Esophagus squamous epithelium (tissue), 5 donors: ENCODE measurements at regions not wholly inside any gene's neighbourhood (a gene's known extent, or its start where the extent isn't known, plus 50 kb on each side); places are given as distances from the start of the nearest gene placed in this dataset.

Experiments used
- DNase-seq: peaks from one replicate; lab custom pipeline; 2025; lab: John Stamatoyannopoulos, UW
- H3K27ac ChIP-seq, 4 donors: fragments of 200-600 bp; sonication (generic); one replicate each; pipeline ENCODE4 v1.5.1; 2016 to 2019; ENCODE audit warnings: mild to moderate bottlenecking in 1 of 4
- H3K27me3 ChIP-seq, 4 donors: fragments of 200-600 bp; sonication (generic); 1 replicate in 3 of 4; 2 replicates in 1 of 4; pipeline versions ENCODE4 v1.5.1 to v1.6.0; 2017 to 2021; ENCODE audit warnings: antibody characterized with exemption in 1 of 4
- H3K36me3 ChIP-seq, 3 donors: fragments of 200-600 bp; sonication (generic); one replicate each; pipeline ENCODE4 v1.5.1; 2016 to 2019
- H3K4me1 ChIP-seq, 3 donors: fragments of 200-600 bp; sonication (generic); one replicate each; pipeline ENCODE4 v1.5.1; 2017 to 2019
- H3K4me3 ChIP-seq, 4 donors: fragments of 200-600 bp; sonication (generic); 1 replicate in 3 of 4; 2 replicates in 1 of 4; pipeline ENCODE4 v1.5.1; 2016 to 2019; ENCODE audit warnings: mild to moderate bottlenecking in 2 of 4, moderate library complexity in 1 of 4
- H3K9me3 ChIP-seq, 3 donors: fragments of 200-600 bp; sonication (generic); one replicate each; pipeline ENCODE4 v1.5.1; 2016 to 2019
- CTCF ChIP-seq, 6 experiments: fragments of 450-650 bp in 4 of 6; fragments of 200-600 bp in 2 of 6; sonication (generic) in 2 of 6; IDR thresholded peaks; one replicate each; pipeline ENCODE4 v1.5.1; 2016 to 2019; ENCODE audit warnings: antibody characterized with exemption in 6 of 6, mild to moderate bottlenecking in 4 of 6, moderate library complexity in 4 of 6
- POLR2A ChIP-seq, 4 donors: fragments of 450-650 bp; IDR thresholded peaks; one replicate each; pipeline ENCODE4 v1.6.1; 2017; ENCODE audit warnings: antibody characterized with exemption in 4 of 4, mild to moderate bottlenecking in 4 of 4, moderate library complexity in 3 of 4
- WGBS, 2 donors: methylation state at CpG; one replicate each; pipeline ENCODE4 v1.1.5; 2018; 5-methylcytosine and 5-hydroxymethylcytosine counted together
- intact Hi-C: fragments of 100-400 bp; cut with DNase I; formaldehyde crosslinking; loops from one replicate; pipeline ENCODE4 v1.15.0; 2022
- donor health status: DM: yes; HTN: yes; CAD: no.

DNA sequence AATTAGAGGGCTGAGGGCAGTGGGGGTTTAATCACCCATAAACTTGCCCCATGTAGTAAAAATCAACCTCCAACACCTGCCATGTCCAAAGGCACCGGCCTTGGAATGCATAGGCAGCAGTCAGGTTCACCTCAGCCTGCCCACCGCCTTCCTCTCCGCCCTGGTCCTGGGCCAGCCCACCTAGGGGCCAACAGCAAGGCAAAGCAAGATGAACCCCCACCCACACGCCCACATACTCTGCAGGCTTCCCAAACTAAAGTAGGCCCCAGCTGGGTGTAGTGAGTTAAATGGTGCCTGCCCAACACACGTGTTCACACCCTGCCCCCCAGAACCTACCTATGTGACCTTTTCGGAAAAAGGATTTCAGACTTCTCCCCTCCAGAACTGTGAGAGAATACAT lies 92.9 kb upstream of the RAI14 start:
- Histone ChIP-seq H3K27ac (no peak overlapping the region), H3K4me3 (no peak overlapping the region), H3K27me3 (no peaks in the 10 kb centered on the region), H3K36me3 (no peaks in the 10 kb centered on the region), H3K4me1 (peaks cover 0 to 9% (median 9%) of the 10 kb centered on the region in 3 donors), H3K9me3 (no peaks in the 10 kb centered on the region)
- WGBS, 2 donors: 91 to 100% methylated on average over 1 to 6 of the region's 6 CpGs
- TF ChIP-seq POLR2A (IDR thresholded peaks at IDR 0.05) (no peak), CTCF (IDR thresholded peaks at IDR 0.05) (no peak)
- DNase-seq: no peak
- intact Hi-C loops: no loop called here

DNA sequence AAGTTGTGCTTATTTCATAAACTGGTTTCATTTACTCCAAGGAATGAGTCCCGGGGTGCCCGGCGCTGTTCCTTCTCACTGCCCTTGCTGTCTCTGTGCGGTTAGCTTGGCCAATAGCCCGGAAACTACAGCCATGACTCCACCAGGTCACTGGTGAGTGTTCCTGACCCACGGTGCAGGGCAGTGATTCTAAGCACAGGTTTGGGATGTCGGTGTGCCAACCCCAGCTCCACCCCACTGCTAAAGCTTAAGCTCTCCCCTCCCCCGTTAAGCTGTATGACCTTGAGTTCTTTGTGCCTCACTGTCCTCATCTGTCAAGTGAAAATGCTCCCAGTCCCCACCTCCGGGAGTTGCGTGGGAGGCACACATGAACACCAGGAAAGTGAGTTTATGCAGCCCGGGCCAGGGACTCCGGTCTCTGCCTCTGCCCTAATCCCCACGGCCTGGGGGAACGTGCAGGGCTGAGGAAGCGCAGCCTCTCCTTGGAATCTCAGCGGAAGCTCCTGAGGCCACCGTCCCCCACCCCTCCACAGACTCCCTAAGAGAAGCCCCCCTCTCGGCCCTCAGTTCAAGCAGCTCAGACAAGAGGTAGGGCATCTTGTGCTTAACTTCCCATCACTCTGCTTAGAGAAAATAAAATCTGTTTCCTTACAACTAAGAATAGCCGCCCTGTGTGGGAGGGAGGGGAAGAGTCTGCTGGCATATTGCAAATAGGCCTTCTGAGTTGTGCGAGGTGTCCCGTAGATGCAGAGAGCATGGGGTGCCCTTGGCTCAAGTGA lies 92.0 kb upstream of the RAI14 start:
- no peak for DNase-seq
- WGBS, 2 donors: 56 to 74% methylated on average over 10 to 11 of the region's 21 CpGs
- H3K27ac ChIP-seq: peak overlapping the region; percentile 31 to 67 (median 51)

DNA sequence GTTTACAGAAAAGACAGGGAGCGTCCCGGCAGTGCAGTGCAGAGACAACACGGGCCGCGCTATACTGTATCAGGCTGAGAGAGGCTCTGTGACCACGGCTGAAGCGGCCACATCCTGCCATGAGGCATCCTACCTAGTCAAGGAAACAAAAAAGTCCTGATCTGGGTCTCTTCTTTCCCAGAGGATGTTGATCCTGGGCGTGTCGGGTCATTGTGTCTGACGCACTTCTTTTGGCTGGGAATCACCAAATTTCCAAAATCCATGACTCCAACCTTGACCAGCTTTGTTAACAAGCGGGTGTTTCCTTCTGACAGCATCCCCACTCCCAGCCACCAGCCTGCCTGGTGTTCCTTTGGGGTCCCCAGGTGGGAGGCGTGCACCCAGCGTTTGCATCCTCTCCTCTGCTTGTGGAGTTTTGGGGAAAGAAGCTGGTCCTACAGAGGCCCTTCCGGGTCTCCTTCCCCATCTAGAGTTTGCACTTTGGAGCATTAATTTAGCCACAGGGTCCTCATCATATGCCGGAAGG lies 91.4 kb upstream of the RAI14 start:
- Histone ChIP-seq H3K9me3 (no peaks in the 10 kb centered on the region), H3K4me3 (no peak overlapping the region), H3K27ac (peak overlapping the region in 3 of 4 donors; percentile 47 to 67 (median 55)), H3K27me3 (no peaks in the 10 kb centered on the region), H3K36me3 (no peaks in the 10 kb centered on the region), H3K4me1 (peaks cover 0 to 9% (median 9%) of the 10 kb centered on the region in 3 donors)
- 73 to 85% methylated on average over 12 of the region's 15 CpGs for WGBS, 2 donors
- intact Hi-C loops: no loop called here
- TF ChIP-seq CTCF (IDR thresholded peaks at IDR 0.05) (no peak), POLR2A (IDR thresholded peaks at IDR 0.05) (no peak)
- no peak for DNase-seq

More for the DNA sequence above, 92.0 kb upstream of the RAI14 start:
- H3K36me3 ChIP-seq: no peaks in the 10 kb centered on the region
- no peaks in the 10 kb centered on the region for H3K9me3 ChIP-seq
- no peak overlapping the region for H3K4me3 ChIP-seq
- H3K4me1 ChIP-seq: peaks cover 0 to 9% (median 9%) of the 10 kb centered on the region in 3 donors
- intact Hi-C loops: no loop called here
- TF ChIP-seq POLR2A (IDR thresholded peaks at IDR 0.05) (no peak), CTCF (IDR thresholded peaks at IDR 0.05) (no peak)
- H3K27me3 ChIP-seq: no peaks in the 10 kb centered on the region

DNA sequence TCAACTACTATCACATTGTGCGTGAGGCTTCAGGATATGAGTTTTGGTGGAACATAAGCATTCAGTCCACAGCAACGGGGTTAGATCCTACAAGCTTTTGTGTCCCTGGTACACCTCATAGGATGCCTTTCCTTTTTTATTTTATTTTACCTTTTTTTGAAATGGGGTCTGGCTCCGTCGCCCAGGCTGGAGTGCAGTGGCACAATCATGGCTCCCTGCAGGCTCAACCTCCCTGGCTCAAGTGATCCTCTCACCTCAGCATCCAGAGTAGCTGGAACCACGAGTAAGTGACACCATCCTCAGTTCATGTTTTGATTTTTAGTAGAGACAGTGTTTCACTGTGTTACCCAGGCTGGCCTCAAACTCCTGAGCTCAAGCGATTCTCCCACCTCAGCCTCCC lies 86.0 kb upstream of the RAI14 start:
- H3K36me3 ChIP-seq: no peaks in the 10 kb centered on the region
- no peaks in the 10 kb centered on the region for H3K9me3 ChIP-seq
- TF ChIP-seq CTCF (IDR thresholded peaks at IDR 0.05) (no peak), POLR2A (IDR thresholded peaks at IDR 0.05) (no peak)
- no peak overlapping the region for H3K27ac ChIP-seq
- no peak overlapping the region for H3K4me3 ChIP-seq
- H3K4me1 ChIP-seq: no peaks in the 10 kb centered on the region
- WGBS, 2 donors: 90 to 94% methylated on average over 5 to 6 of the region's 6 CpGs
- intact Hi-C loops: no loop called here
- DNase-seq: no peak
- no peaks in the 10 kb centered on the region for H3K27me3 ChIP-seq
